OCI-LY7 (cell line): ENCODE measurements at regions not wholly inside any gene's neighbourhood (a gene's known extent, or its start where the extent isn't known, plus 50 kb on each side); places are given as distances from the start of the nearest gene placed in this dataset.

Source experiments
- EZH2phosphoT487 ChIP-seq: fragments of 200-600 bp; sonication (generic); IDR thresholded peaks from 2 replicates; pipeline ENCODE4 v1.6.1; 2018; ENCODE audit warnings: low read depth, borderline replicate concordance, mild to moderate bottlenecking, mixed run types, antibody characterized with exemption, low read length, moderate library complexity, mixed read lengths
- TF ChIP-seq, protein P1 (sequence below): fragments of 200-600 bp; sonication (generic); conservative IDR thresholded peaks from 2 replicates; pipeline ENCODE4 v1.5.1; 2014; ENCODE audit warnings: mild to moderate bottlenecking, antibody characterized with exemption, low read length, moderate library complexity, mixed read lengths

DNA sequence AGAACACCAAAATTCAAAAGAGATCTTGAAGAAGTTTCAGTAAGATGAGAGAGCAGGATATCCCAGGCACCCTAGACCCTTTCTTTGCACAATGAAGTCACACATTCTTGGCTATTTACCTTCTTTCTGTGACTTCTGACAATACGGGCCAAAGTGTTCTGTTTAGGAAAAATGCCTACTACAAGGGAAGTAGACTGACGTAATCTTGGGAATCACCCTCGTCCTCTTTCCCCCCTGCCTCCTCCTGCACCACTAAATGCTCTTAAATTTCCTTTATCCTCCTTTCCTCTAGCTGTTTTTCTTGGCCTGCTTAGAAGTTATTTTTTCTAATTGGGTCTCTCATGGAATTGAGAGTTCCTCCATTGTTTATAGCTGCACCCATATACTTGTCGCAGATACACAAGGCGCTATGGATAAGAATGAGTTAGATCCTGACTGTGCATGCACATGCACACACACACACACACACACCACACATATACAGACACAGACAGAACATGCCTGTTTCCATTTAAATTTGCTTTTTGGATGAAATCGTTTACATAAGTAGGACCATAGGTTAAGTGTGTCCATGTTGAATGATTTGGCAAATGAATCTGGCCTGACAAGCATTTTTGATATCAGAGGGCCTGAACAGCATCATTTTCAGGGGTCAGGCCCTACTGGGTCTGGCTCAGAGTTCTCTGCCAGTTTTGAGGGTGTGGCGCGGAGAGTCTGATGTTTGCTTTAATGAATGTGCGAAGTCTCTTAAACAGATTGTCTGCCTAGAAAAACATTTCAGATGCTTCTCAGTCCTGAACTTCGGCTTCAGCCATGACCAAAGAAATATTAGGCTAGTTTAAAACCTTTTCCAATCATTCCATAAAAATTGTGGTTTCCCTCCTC lies 131.9 kb upstream of the NT5C1B start:
- TF ChIP-seq, protein P1, sequence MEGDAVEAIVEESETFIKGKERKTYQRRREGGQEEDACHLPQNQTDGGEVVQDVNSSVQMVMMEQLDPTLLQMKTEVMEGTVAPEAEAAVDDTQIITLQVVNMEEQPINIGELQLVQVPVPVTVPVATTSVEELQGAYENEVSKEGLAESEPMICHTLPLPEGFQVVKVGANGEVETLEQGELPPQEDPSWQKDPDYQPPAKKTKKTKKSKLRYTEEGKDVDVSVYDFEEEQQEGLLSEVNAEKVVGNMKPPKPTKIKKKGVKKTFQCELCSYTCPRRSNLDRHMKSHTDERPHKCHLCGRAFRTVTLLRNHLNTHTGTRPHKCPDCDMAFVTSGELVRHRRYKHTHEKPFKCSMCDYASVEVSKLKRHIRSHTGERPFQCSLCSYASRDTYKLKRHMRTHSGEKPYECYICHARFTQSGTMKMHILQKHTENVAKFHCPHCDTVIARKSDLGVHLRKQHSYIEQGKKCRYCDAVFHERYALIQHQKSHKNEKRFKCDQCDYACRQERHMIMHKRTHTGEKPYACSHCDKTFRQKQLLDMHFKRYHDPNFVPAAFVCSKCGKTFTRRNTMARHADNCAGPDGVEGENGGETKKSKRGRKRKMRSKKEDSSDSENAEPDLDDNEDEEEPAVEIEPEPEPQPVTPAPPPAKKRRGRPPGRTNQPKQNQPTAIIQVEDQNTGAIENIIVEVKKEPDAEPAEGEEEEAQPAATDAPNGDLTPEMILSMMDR: no peak
- TF ChIP-seq EZH2phosphoT487: no peak
